ENCODE measurements at regions not wholly inside any gene's neighbourhood (a gene's known extent, or its start where the extent isn't known, plus 50 kb on each side); places are given as distances from the start of the nearest gene placed in this dataset.

- TF ChIP-seq POLR2A (IDR thresholded peaks at IDR 0.05), result no peak
- TF ChIP-seq, protein P1, sequence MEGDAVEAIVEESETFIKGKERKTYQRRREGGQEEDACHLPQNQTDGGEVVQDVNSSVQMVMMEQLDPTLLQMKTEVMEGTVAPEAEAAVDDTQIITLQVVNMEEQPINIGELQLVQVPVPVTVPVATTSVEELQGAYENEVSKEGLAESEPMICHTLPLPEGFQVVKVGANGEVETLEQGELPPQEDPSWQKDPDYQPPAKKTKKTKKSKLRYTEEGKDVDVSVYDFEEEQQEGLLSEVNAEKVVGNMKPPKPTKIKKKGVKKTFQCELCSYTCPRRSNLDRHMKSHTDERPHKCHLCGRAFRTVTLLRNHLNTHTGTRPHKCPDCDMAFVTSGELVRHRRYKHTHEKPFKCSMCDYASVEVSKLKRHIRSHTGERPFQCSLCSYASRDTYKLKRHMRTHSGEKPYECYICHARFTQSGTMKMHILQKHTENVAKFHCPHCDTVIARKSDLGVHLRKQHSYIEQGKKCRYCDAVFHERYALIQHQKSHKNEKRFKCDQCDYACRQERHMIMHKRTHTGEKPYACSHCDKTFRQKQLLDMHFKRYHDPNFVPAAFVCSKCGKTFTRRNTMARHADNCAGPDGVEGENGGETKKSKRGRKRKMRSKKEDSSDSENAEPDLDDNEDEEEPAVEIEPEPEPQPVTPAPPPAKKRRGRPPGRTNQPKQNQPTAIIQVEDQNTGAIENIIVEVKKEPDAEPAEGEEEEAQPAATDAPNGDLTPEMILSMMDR (IDR thresholded peaks at IDR 0.05), result no peak
Measured at GRCh38 chr14:34262127-34262910, 199.7 kb downstream of the SPTSSA start.
